KMS-11 (cell line): ENCODE measurements at regions not wholly inside any gene's neighbourhood (a gene's known extent, or its start where the extent isn't known, plus 50 kb on each side); places are given as distances from the start of the nearest gene placed in this dataset.

ENCODE experiments used
- H2AFZ ChIP-seq: fragments of 200-600 bp; sonication (generic); 2 replicates; pipeline ENCODE4 v1.6.1; 2016; ENCODE audit warnings: antibody characterized with exemption, mixed run types, low read depth
- H3K27ac ChIP-seq: fragments of 200-600 bp; sonication (generic); 2 replicates; pipeline ENCODE4 v1.6.1; 2016; ENCODE audit warnings: mild to moderate bottlenecking, mixed run types
- H3K27me3 ChIP-seq: fragments of 200-600 bp; sonication (generic); 2 replicates; pipeline ENCODE4 v1.6.1; 2017; ENCODE audit warnings: mild to moderate bottlenecking, low read depth, mixed run types, moderate library complexity; ENCODE audit not compliant: insufficient read depth
- H3K36me3 ChIP-seq: fragments of 200-600 bp; sonication (generic); 2 replicates; pipeline ENCODE4 v1.6.1; 2017; ENCODE audit warnings: mild to moderate bottlenecking, mixed run types; ENCODE audit not compliant: insufficient read depth
- H3K4me1 ChIP-seq: fragments of 200-600 bp; sonication (generic); 2 replicates; pipeline ENCODE4 v1.6.1; 2016; ENCODE audit warnings: mild to moderate bottlenecking, low read depth, mixed run types; ENCODE audit not compliant: poor library complexity, severe bottlenecking
- H3K4me2 ChIP-seq: fragments of 200-600 bp; sonication (generic); 2 replicates; pipeline ENCODE4 v1.7.0; 2016; ENCODE audit warnings: mild to moderate bottlenecking, mixed run types
- H3K4me3 ChIP-seq: fragments of 200-600 bp; sonication (generic); IDR thresholded peaks from 2 replicates; pipeline ENCODE4 v1.6.1; 2017; ENCODE audit warnings: low read depth, low read length, mixed read lengths; ENCODE audit not compliant: insufficient read depth
- H3K79me2 ChIP-seq: fragments of 200-600 bp; sonication (generic); 2 replicates; pipeline ENCODE4 v1.6.1; 2016; ENCODE audit warnings: low read depth, mixed run types; ENCODE audit not compliant: insufficient read depth
- H3K9ac ChIP-seq: fragments of 200-600 bp; sonication (generic); 2 replicates; pipeline ENCODE4 v1.6.1; 2016; ENCODE audit warnings: mild to moderate bottlenecking, mixed run types
- H4K20me1 ChIP-seq: fragments of 200-600 bp; sonication (generic); 2 replicates; pipeline ENCODE4 v1.6.1; 2016; ENCODE audit warnings: mild to moderate bottlenecking, mixed run types; ENCODE audit not compliant: insufficient read depth
- TF ChIP-seq, protein P1 (sequence below): fragments of 200-600 bp; sonication (generic); conservative IDR thresholded peaks from 2 replicates; pipeline ENCODE4 v1.6.1; 2017; ENCODE audit warnings: low read depth, mild to moderate bottlenecking, antibody characterized with exemption, low read length, moderate library complexity, mixed read lengths

DNA sequence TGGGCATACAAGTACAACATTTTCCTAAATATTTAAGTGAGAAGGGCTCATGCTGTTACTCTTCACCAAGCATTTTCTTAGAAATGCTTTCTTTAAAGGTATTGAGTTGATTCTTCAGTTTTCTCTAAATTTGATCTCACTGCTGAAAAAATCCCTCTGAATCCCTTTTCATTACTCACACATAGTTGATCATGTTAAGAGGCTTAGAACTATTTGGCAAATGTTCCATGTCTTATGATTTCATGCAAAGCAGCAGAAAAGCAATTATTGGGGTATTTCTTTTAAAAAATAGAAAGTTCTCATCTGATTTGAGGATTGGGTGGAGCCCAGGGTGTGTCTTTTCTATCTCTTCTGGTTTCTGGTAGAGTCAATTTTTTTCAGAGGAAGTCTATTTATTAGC lies 1079.8 kb upstream of the ZEB2 start:
- Histone ChIP-seq H2AFZ (no peak overlapping the region), H3K4me3 (no peak overlapping the region), H3K36me3 (no peaks in the 10 kb centered on the region), H3K9ac (no peak overlapping the region), H3K79me2 (no peaks in the 10 kb centered on the region), H3K4me2 (no peak overlapping the region), H3K27me3 (no peaks in the 10 kb centered on the region), H3K4me1 (no peaks in the 10 kb centered on the region), H4K20me1 (no peaks in the 10 kb centered on the region), H3K27ac (no peak overlapping the region)
- TF ChIP-seq, protein P1, sequence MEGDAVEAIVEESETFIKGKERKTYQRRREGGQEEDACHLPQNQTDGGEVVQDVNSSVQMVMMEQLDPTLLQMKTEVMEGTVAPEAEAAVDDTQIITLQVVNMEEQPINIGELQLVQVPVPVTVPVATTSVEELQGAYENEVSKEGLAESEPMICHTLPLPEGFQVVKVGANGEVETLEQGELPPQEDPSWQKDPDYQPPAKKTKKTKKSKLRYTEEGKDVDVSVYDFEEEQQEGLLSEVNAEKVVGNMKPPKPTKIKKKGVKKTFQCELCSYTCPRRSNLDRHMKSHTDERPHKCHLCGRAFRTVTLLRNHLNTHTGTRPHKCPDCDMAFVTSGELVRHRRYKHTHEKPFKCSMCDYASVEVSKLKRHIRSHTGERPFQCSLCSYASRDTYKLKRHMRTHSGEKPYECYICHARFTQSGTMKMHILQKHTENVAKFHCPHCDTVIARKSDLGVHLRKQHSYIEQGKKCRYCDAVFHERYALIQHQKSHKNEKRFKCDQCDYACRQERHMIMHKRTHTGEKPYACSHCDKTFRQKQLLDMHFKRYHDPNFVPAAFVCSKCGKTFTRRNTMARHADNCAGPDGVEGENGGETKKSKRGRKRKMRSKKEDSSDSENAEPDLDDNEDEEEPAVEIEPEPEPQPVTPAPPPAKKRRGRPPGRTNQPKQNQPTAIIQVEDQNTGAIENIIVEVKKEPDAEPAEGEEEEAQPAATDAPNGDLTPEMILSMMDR: no peak

DNA sequence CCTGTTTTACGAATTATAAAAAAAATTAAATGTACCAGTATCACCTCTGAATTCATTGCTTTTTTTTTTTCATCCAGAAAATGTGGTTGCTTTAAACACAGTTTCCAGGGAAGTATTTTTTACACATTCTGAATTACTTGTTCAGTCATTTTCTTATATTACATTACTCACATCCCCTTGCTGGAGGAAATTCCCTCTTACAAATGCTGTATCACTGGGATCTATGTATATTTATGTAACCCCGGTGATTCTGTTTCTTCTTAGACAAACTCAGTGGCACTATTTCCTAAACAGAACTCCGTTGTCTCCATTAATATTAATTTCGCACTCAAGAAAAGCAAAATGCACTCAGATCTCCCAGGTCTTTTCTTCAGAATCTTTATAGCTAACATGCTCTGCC lies 1078.5 kb upstream of the ZEB2 start:
- H3K4me2 ChIP-seq: no peak overlapping the region
- H3K27me3 ChIP-seq: no peaks in the 10 kb centered on the region
- H4K20me1 ChIP-seq: no peaks in the 10 kb centered on the region
- H2AFZ ChIP-seq: no peak overlapping the region
- H3K79me2 ChIP-seq: no peaks in the 10 kb centered on the region
- H3K27ac ChIP-seq: no peak overlapping the region
- H3K9ac ChIP-seq: no peak overlapping the region
- no peak overlapping the region for H3K4me3 ChIP-seq
- no peaks in the 10 kb centered on the region for H3K4me1 ChIP-seq
- TF ChIP-seq, protein P1: no peak
- no peaks in the 10 kb centered on the region for H3K36me3 ChIP-seq

DNA sequence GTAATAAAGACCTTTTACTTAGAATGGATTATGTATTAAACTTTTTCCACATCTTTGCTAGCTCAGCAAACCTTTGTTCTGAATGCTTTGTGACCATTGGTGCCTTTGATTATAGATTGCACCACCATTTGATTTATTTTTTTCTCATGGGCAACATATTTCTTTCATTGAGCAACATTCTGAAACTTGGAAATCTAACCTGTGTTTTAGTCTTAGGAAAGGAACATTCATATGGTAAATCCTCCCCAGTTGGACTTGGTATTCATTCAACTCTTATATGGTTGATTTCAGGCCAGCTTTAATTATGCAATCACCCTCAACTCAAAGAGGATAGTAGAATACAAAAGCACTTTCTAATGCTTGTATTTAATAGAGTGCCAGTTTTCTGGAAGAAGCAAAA lies 1077.9 kb upstream of the ZEB2 start:
- no peaks in the 10 kb centered on the region for H3K36me3 ChIP-seq
- TF ChIP-seq, protein P1: no peak

DNA sequence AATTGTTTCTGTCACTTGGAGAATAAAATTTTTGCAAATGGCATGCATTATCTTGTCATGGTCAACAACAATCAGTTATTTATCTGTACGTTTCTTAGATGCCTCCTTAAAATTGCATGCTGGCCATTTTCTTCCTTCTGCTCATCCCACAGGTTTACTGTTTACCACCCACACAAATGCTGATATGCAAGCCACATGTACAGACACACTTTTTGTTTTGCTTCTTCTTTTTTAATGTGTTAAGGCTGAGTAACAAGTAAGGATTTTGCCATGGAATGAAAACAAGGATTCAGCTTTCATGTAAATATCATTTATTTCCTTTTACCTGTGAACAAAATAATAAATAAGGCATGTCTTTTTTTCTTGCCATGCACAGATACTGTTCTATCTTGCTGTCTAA lies 1077.1 kb upstream of the ZEB2 start:
- H4K20me1 ChIP-seq: no peaks in the 10 kb centered on the region
- TF ChIP-seq, protein P1: no peak
- H3K9ac ChIP-seq: no peak overlapping the region
- no peak overlapping the region for H3K27ac ChIP-seq
- no peak overlapping the region for H2AFZ ChIP-seq
- H3K4me3 ChIP-seq: no peak overlapping the region
- H3K4me1 ChIP-seq: no peaks in the 10 kb centered on the region
- H3K4me2 ChIP-seq: no peak overlapping the region
- H3K36me3 ChIP-seq: no peaks in the 10 kb centered on the region
- H3K27me3 ChIP-seq: no peaks in the 10 kb centered on the region
- no peaks in the 10 kb centered on the region for H3K79me2 ChIP-seq

More for the DNA sequence above, 1077.9 kb upstream of the ZEB2 start:
- no peak overlapping the region for H3K27ac ChIP-seq
- no peak overlapping the region for H3K9ac ChIP-seq
- no peak overlapping the region for H2AFZ ChIP-seq
- no peaks in the 10 kb centered on the region for H3K27me3 ChIP-seq
- no peaks in the 10 kb centered on the region for H3K79me2 ChIP-seq
- no peaks in the 10 kb centered on the region for H3K4me1 ChIP-seq
- H3K4me2 ChIP-seq: no peak overlapping the region
- H3K4me3 ChIP-seq: no peak overlapping the region
- H4K20me1 ChIP-seq: no peaks in the 10 kb centered on the region
